ENCODE measurements at regions not wholly inside any gene's neighbourhood (a gene's known extent, or its start where the extent isn't known, plus 50 kb on each side); places are given as distances from the start of the nearest gene placed in this dataset.

DNA sequence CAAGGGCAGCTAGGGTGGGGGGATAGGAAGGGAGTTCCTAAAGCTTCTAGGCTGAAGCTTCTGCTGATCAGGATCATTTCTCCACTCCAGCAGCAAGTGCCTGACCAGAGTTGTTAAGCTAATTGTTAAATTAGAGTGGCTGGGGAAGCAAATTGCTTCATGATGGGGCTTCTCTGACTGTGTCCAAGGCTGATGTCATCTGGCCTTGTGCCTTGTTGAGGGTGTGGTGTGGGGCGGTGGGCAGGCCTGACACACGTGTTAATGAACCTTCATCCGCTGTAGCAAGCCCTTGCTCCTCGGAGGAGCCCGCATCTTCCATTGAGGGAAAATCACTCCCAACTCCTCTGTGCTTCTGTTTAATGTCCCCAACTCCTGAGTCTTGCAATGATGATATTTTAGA, 84.3 kb upstream of the ROPN1 start:
- H3K4me3 ChIP-seq (ENCODE audit: low read depth, low read length) = no peak overlapping the region
- no peak overlapping the region for H3K27ac ChIP-seq (ENCODE audit: low read depth)
- no peaks in the 10 kb centered on the region for H3K36me3 ChIP-seq (ENCODE audit: insufficient read depth)
- WGBS = 86% methylated on average over 5 of the region's 5 CpGs
- no peaks in the 10 kb centered on the region for H3K4me1 ChIP-seq (ENCODE audit: insufficient read depth)
- DNase-seq (ENCODE audit: extremely low spot score) = no peak

DNA sequence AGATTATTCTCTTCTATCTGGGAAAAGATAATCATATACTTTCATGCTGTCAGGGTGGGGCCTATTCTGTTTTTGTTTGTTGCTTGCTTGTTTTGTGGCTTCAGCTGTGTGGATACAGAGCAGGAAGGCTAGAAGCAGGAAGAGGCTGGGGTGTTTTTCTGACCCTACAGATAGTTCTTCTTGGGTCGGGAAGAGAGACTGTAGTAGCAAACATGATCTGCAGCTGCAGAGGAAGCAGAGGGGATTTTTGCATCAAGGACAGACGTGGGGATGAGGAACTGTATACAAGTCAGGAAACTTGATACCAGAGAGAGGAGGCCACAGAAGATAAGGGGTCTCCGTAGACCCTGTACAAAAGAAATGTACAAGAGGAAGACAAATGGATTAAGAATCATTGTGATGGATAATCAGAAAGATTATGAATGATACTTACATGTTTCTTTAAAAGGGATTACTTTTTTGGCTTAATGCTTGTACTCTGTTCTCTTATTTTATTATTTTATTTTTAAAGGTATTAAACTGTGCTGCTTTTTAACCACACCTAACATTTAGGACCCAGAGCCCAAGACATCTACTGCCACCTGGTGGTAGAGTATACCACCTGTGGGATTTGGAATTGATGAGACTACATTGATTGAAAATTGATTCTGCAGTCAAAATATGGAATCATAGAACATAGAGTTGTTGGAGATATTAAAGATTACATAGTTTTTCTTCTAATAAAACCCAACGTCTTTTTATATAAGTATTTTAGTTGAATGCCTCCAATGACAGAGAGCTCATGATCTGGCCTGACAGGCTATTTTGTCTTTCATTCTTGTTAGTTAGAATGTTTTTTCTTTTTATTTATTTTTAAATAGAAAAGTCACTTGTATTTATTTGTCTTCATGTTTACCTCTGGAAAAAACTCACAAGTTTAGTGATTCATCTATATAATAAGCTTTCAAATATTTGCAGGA, 87.3 kb upstream of the ROPN1 start:
- no peak overlapping the region for H3K27ac ChIP-seq (ENCODE audit: low read depth)
- H3K36me3 ChIP-seq (ENCODE audit: insufficient read depth) = no peaks in the 10 kb centered on the region
- 37% methylated on average over 4 of the region's 4 CpGs for WGBS
- H3K4me1 ChIP-seq (ENCODE audit: insufficient read depth) = no peaks in the 10 kb centered on the region
- no peak overlapping the region for H3K4me3 ChIP-seq (ENCODE audit: low read depth, low read length)
- DNase-seq (ENCODE audit: extremely low spot score) = no peak

DNA sequence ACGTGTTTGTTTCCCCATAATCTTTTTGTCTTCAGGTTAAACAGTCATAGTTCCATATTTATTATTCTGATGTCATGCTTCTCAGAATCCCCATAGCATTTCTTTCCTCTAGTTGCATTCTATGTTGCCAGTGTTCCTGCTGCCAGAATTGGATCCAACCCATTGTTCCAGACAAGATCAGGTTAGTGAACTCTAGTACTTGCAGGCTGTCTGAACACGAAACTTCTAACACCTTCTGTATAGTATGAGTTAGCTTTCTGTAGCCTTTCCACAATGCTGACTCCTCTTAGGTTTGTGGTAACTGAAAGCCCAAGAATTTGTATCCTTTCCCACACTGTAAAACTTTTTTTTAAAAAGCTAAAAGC, 88.0 kb upstream of the ROPN1 start:
- no peak overlapping the region for H3K27ac ChIP-seq (ENCODE audit: low read depth)
- no peak for DNase-seq (ENCODE audit: extremely low spot score)
- no peak overlapping the region for H3K4me3 ChIP-seq (ENCODE audit: low read depth, low read length)
- no peaks in the 10 kb centered on the region for H3K36me3 ChIP-seq (ENCODE audit: insufficient read depth)
- WGBS = 87% methylated on average over 2 of the region's 2 CpGs
- H3K4me1 ChIP-seq (ENCODE audit: insufficient read depth) = no peaks in the 10 kb centered on the region

DNA sequence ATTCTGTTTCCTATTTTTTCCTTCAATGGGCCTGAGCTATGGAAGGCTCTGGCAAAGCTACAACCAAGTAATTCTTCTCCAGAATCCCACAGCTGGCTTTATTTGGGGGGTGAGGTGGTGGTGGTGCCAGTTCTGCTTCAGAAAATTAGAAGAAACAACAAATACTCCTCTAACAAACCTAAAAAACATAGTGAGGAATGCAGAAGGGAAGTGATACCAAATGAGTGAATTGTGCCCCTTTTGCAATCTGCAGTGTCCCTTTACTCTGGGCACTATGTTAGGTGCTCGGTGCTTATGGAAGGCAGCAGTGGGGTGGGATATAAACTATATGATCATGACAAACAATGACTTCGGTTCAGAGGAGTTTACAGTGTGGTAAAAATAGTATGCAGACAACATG, 90.4 kb upstream of the ROPN1 start:
- Histone ChIP-seq H3K4me3 (ENCODE audit: low read depth, low read length) (no peak overlapping the region), H3K4me1 (ENCODE audit: insufficient read depth) (no peaks in the 10 kb centered on the region), H3K27ac (ENCODE audit: low read depth) (no peak overlapping the region), H3K36me3 (ENCODE audit: insufficient read depth) (no peaks in the 10 kb centered on the region)
- 65% methylated on average over 2 of the region's 2 CpGs for WGBS
- no peak for DNase-seq (ENCODE audit: extremely low spot score)

DNA sequence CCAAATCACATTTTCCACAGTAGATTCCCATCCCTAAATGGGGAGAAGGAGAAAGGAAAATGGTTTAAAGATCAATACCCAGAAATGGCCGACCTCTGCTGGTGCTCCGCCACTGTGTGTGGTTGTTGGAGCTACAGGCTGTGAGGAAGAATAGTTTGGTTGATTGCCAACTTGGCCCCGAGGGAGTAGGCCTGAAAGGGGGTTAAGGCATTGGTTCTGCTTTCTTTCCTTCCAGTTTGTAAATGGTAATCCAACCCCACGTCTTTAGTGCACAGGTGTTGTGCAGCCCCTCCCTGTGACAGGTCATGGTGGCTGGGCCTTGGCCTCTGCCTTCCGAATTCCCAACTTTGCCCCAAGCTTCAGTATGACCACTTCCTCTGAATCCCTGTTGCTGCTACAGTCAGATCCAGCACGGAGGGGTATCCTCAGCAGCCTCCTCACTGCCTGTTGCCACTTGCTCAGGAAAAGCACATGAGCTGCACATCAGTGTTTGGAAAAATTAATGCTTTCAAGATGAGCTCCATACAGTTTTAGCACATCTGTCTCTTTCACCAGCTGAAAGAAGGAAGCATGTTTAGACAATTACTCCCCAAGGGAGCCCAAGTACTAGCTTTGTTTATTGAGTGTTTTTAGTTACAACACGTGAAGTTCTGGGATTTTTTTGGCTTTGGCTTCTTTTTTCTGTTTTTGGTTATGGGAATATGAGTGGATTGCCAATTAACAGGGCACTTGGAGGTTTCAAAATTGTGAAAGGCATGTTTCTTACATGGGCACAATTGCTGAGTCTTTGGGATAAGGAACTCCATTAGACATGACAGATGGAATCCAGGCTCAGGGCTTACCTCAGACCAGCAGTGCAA, 92.3 kb upstream of the ROPN1 start:
- Histone ChIP-seq H3K4me3 (ENCODE audit: low read depth, low read length) (no peak overlapping the region), H3K36me3 (ENCODE audit: insufficient read depth) (no peaks in the 10 kb centered on the region), H3K4me1 (ENCODE audit: insufficient read depth) (no peaks in the 10 kb centered on the region), H3K27ac (ENCODE audit: low read depth) (no peak overlapping the region)
- 54% methylated on average over 7 of the region's 7 CpGs for WGBS
- DNase-seq (ENCODE audit: extremely low spot score) = no peak

DNA sequence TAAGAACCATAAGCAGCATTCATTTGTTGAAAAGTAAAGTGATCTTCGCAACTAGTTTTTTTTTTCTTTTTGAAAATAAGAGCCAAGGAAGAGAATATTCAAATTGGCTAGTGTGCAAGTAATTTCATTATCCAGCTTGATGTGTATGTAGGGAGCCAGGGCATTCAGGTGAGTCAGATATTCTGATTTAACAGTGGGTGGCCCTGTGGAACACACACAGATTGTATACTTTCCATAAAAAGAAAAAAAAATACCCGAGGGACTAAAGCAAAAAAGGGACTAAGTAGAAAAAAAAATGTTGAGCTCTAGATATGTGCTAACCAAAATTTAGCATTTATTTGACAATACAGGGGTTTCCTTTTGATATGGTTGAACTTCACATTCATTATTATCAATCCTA, 96.9 kb upstream of the ROPN1 start:
- H3K4me3 ChIP-seq (ENCODE audit: low read depth, low read length) = no peak overlapping the region
- no peaks in the 10 kb centered on the region for H3K36me3 ChIP-seq (ENCODE audit: insufficient read depth)
- no peak overlapping the region for H3K27ac ChIP-seq (ENCODE audit: low read depth)
- 61% methylated on average over 2 of the region's 2 CpGs for WGBS
- no peak for DNase-seq (ENCODE audit: extremely low spot score)
- no peaks in the 10 kb centered on the region for H3K4me1 ChIP-seq (ENCODE audit: insufficient read depth)

DNA sequence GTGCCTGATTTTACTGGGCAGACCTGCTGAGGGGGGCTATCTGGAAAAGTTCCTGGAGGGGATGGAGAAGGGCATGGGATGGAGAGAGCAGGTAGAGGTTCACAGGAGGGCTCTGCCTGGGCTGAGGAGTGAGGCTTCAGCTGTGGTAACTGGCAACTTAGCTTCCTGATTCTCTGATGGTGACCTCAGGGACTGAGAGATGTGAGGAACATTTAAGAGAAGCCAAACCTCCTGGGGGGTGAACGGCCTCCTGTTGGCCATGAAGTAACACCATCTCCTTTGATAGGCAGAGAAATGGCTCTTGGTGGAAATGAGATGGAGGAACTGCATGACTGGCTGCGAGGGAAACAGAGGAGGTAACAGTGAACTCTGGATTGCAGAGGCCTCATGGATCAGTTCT, 97.3 kb upstream of the ROPN1 start:
- no peak overlapping the region for H3K27ac ChIP-seq (ENCODE audit: low read depth)
- WGBS = 82% methylated on average over 2 of the region's 2 CpGs

DNA sequence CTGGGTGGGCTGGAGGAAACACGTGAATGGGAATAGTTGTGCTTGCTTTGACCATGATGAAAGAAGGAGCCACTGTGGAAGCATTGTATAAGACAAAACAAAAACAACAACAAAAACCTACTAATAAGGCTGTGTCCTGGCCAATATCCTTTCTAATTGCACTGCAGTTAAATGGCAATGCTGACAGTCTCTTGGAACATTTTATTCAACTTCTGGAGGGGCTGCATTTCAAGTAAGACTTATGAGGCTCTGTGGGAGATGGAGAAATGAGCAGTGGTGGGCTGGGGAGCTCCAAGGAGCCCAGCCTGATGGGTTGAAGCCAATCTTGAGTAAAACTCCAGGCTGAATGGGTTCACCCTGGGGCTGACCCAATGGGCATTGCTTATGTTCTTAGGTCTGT, 99.8 kb upstream of the ROPN1 start:
- H3K36me3 ChIP-seq (ENCODE audit: insufficient read depth) = no peaks in the 10 kb centered on the region
- 80% methylated on average over 1 of the region's 1 CpG for WGBS
- H3K4me3 ChIP-seq (ENCODE audit: low read depth, low read length) = no peak overlapping the region
- H3K4me1 ChIP-seq (ENCODE audit: insufficient read depth) = no peaks in the 10 kb centered on the region
- no peak overlapping the region for H3K27ac ChIP-seq (ENCODE audit: low read depth)
- DNase-seq (ENCODE audit: extremely low spot score) = no peak

More for the DNA sequence above, 97.3 kb upstream of the ROPN1 start:
- Histone ChIP-seq H3K4me3 (ENCODE audit: low read depth, low read length) (no peak overlapping the region), H3K4me1 (ENCODE audit: insufficient read depth) (no peaks in the 10 kb centered on the region), H3K36me3 (ENCODE audit: insufficient read depth) (no peaks in the 10 kb centered on the region)
- no peak for DNase-seq (ENCODE audit: extremely low spot score)

DNA sequence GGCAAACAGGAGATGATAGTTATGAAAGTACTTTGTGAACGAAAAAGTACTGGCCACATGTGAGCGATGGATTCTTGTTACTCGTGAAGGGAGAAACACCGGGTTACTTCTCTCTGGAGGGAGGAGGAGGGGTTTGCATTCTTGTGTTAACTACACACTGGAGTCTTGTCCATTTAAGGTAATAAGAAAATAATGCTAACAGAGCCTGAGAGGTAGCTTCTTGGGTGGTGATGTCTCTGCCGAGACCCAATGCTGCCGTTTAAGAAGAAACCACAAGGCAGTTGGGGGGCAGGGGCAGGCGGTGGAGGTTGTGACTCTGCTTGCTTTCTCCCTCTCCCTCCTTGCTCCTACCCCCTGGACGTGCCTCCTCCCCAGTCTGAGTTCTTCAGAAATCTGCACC, 100.9 kb upstream of the ROPN1 start:
- Histone ChIP-seq H3K4me1 (ENCODE audit: insufficient read depth) (no peaks in the 10 kb centered on the region), H3K4me3 (ENCODE audit: low read depth, low read length) (no peak overlapping the region), H3K36me3 (ENCODE audit: insufficient read depth) (no peaks in the 10 kb centered on the region), H3K27ac (ENCODE audit: low read depth) (no peak overlapping the region)
- DNase-seq (ENCODE audit: extremely low spot score) = no peak
- 61% methylated on average over 8 of the region's 8 CpGs for WGBS

DNA sequence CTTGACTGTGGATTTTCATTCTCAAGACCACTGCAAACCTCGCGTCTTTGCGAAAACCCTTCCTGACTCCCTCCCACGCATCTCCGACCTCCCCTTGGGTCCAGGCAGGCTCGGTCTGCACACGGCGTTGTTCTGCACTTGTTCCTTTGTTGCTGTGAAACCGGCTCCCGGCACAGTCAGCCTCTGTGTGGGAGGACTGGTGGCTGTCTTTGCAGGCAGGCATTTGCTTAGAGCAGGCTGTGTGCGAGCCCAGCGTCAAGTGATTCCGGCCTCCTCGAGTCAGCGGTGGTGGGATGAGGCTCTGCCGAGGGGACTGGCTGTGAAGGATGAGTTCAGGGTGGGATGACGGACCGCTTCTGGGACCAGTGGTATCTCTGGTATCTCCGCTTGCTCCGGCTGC, 102.6 kb upstream of the ROPN1 start:
- Histone ChIP-seq H3K4me1 (ENCODE audit: insufficient read depth) (no peaks in the 10 kb centered on the region), H3K4me3 (ENCODE audit: low read depth, low read length) (no peak overlapping the region), H3K27ac (ENCODE audit: low read depth) (no peak overlapping the region), H3K36me3 (ENCODE audit: insufficient read depth) (no peaks in the 10 kb centered on the region)
- WGBS = 91% methylated on average over 20 of the region's 20 CpGs
- DNase-seq (ENCODE audit: extremely low spot score) = no peak

DNA sequence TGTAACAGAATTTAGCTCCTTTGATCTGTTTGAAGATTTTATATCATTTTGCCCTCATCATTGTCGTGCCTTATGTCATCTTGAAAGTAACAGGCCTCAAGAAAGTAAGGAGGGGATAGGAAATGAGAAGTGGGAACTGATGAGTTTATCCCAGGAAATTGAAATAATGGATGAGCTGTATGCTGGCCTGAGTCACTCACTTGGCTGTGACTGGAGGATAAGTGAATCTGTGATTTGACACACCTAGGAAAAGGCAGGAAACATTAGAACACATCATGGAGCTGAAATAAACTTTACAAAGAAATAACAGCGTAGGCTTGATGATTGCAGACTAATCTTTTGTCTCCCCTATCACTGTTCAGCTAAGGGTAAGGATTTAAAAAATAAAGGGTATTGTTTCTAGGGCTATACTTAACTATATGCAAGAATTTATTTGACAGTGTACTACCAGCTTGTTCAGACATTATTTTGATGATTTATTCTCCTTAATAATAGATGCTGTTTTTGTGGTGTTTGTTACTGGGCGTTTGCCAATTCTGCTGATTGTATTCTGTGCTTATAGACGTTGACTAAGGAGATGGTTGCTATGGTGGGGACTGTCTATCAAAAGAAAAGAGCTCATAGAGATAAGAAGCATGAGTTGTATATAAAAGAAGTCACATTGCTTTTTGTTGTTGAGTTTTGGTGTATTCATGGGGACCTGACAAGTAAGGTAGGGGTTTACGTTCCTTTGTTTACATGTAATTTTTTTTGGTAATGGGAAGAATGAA, 105.6 kb upstream of the ROPN1 start:
- DNase-seq (ENCODE audit: extremely low spot score) = no peak
- Histone ChIP-seq H3K4me1 (ENCODE audit: insufficient read depth) (no peaks in the 10 kb centered on the region), H3K36me3 (ENCODE audit: insufficient read depth) (no peaks in the 10 kb centered on the region), H3K27ac (ENCODE audit: low read depth) (no peak overlapping the region), H3K4me3 (ENCODE audit: low read depth, low read length) (no peak overlapping the region)
- 58% methylated on average over 5 of the region's 5 CpGs for WGBS

DNA sequence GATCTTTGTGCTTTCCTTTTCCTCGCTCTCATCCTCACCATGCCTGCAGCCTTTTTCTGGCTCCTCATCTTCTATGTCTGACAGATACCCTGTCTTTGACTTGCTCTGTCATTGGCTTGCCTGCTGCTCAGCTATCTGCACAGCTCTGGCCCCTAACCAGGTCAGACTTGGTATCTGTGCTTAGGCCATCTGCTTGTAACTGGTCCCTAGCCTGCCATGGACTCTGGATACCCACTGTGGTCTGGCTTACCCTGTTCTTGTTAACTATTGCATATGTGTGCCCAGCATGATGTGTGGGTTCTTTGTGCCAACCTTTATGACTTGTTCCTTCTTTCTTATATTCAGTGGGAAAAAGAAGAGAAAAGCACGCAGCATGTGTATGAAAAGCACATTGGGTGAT, 109.7 kb upstream of the ROPN1 start:
- Histone ChIP-seq H3K27ac (ENCODE audit: low read depth) (no peak overlapping the region), H3K36me3 (ENCODE audit: insufficient read depth) (no peaks in the 10 kb centered on the region), H3K4me3 (ENCODE audit: low read depth, low read length) (no peak overlapping the region), H3K4me1 (ENCODE audit: insufficient read depth) (no peaks in the 10 kb centered on the region)
- no peak for DNase-seq (ENCODE audit: extremely low spot score)
- 97% methylated on average over 2 of the region's 2 CpGs for WGBS

DNA sequence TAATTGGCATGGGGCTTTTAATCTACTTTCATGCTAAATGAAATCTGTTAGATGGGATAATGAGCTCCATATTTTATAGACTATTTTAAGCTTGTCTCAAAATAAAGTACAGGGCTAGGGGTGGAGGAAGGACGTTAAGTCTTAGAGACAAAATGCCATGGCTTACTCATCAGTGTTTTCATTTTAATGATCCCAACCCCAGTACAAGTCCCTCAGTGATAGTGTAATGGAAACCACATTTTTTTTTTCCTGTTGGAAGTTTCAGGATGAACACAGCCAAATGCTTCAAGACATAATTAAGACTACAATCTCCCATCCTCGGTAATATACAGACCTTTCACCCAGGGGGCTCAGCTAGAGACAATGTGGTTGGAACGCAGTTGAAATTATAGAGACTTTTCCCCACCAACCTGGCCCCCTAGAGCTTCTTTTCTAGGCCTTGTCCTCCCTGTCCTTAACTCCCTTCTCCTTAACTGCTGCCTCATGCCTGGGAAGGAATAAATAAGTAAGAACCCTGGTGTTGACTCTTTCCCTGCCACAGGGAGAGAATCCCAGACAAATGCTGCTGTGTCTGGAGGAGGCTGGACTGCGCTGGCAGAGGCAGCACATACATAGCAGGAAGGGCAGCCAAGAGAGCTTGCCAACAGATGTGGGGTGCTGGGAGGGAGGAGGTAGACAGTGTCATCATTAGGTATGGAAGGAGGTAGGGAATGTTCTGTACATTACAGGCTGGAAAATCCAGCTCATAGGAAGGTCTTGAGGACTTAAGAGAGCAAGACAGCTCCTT, 115.4 kb upstream of the ROPN1 start:
- no peaks in the 10 kb centered on the region for H3K36me3 ChIP-seq (ENCODE audit: insufficient read depth)
- no peak overlapping the region for H3K27ac ChIP-seq (ENCODE audit: low read depth)
- no peak overlapping the region for H3K4me3 ChIP-seq (ENCODE audit: low read depth, low read length)
- no peak for DNase-seq (ENCODE audit: extremely low spot score)
- no peaks in the 10 kb centered on the region for H3K4me1 ChIP-seq (ENCODE audit: insufficient read depth)
- WGBS = 54% methylated on average over 4 of the region's 4 CpGs

Data from urinary bladder (tissue), 3 donors.